AG08396 (cell line): ENCODE measurements at regions not wholly inside any gene's neighbourhood (a gene's known extent, or its start where the extent isn't known, plus 50 kb on each side); places are given as distances from the start of the nearest gene placed in this dataset.
"Not testable (repeated sequence)": the region's sequence is repeated elsewhere in the genome, so short reads cannot be mapped to it uniquely, and the experiment has no call there.

Source experiments
- DNase-seq: peaks from one replicate; pipeline ENCODE4 v3.0.0; 2012; ENCODE audit warnings: low spot score, mixed read lengths

GRCh38 chr10:6877722-6878392 lies 297.8 kb upstream of the PRKCQ start:
- DNase-seq: no peak

- no peak for DNase-seq
Measured at GRCh38 chr10:6877336-6877721, 297.3 kb upstream of the PRKCQ start.

GRCh38 chr10:6875269-6875865 lies 295.3 kb upstream of the PRKCQ start:
- DNase-seq: no peak

GRCh38 chr10:6871128-6871527 lies 291.1 kb upstream of the PRKCQ start:
- no peak for DNase-seq

GRCh38 chr10:6868036-6868725 lies 288.1 kb upstream of the PRKCQ start:
- no peak for DNase-seq

- DNase-seq: no peak
Measured at GRCh38 chr10:6866757-6867156, 286.7 kb upstream of the PRKCQ start.

- DNase-seq: no peak
Measured at GRCh38 chr10:6864142-6864541, 284.1 kb upstream of the PRKCQ start.

- DNase-seq: no peak
Measured at GRCh38 chr10:6863381-6863780, 283.3 kb upstream of the PRKCQ start.

GRCh38 chr10:6850452-6850851 lies 270.4 kb upstream of the PRKCQ start:
- DNase-seq: no peak

- no peak for DNase-seq
Measured at GRCh38 chr10:6847561-6847960, 267.5 kb upstream of the PRKCQ start.

GRCh38 chr10:6843894-6844650 lies 264.0 kb upstream of the PRKCQ start:
- no peak for DNase-seq

GRCh38 chr10:6843481-6843881 lies 263.4 kb upstream of the PRKCQ start:
- DNase-seq: no peak

GRCh38 chr10:6842722-6843121 lies 262.6 kb upstream of the PRKCQ start:
- DNase-seq: no peak

- no peak for DNase-seq
Measured at GRCh38 chr10:6841761-6842160, 261.7 kb upstream of the PRKCQ start.

- no peak for DNase-seq
Measured at GRCh38 chr10:6840766-6841165, 260.7 kb upstream of the PRKCQ start.

GRCh38 chr10:6840201-6840691 lies 260.2 kb upstream of the PRKCQ start:
- DNase-seq: no peak

GRCh38 chr10:6838118-6838517 lies 258.0 kb upstream of the PRKCQ start:
- DNase-seq: no peak

- DNase-seq: no peak
Measured at GRCh38 chr10:6833458-6834011, 253.5 kb upstream of the PRKCQ start.

- DNase-seq: not testable (repeated sequence)
Measured at GRCh38 chr10:6830981-6831380, 250.9 kb upstream of the PRKCQ start.

GRCh38 chr10:6824793-6825192 lies 244.7 kb upstream of the PRKCQ start:
- not testable (repeated sequence) for DNase-seq

- DNase-seq: no peak
Measured at GRCh38 chr10:6823770-6824169, 243.7 kb upstream of the PRKCQ start.

GRCh38 chr10:6819301-6819700 lies 239.2 kb upstream of the PRKCQ start:
- DNase-seq: no peak
